Stimulated activated CD4-positive, alpha-beta T cell treated with anti-CD3 and anti-CD28 coated beads, Interleukin-1b, Interleukin-23, amount 100 ng/mL, for 24 hours (primary cell): ENCODE measurements at regions not wholly inside any gene's neighbourhood (a gene's known extent, or its start where the extent isn't known, plus 50 kb on each side); places are given as distances from the start of the nearest gene placed in this dataset.

ENCODE experiments used
- DNase-seq, 4 experiments: peaks; one replicate each; pipeline ENCODE4 v3.0.0-alpha.2; 2020; ENCODE audit warnings: low read depth in 4 of 4, low spot score in 1 of 4

DNA sequence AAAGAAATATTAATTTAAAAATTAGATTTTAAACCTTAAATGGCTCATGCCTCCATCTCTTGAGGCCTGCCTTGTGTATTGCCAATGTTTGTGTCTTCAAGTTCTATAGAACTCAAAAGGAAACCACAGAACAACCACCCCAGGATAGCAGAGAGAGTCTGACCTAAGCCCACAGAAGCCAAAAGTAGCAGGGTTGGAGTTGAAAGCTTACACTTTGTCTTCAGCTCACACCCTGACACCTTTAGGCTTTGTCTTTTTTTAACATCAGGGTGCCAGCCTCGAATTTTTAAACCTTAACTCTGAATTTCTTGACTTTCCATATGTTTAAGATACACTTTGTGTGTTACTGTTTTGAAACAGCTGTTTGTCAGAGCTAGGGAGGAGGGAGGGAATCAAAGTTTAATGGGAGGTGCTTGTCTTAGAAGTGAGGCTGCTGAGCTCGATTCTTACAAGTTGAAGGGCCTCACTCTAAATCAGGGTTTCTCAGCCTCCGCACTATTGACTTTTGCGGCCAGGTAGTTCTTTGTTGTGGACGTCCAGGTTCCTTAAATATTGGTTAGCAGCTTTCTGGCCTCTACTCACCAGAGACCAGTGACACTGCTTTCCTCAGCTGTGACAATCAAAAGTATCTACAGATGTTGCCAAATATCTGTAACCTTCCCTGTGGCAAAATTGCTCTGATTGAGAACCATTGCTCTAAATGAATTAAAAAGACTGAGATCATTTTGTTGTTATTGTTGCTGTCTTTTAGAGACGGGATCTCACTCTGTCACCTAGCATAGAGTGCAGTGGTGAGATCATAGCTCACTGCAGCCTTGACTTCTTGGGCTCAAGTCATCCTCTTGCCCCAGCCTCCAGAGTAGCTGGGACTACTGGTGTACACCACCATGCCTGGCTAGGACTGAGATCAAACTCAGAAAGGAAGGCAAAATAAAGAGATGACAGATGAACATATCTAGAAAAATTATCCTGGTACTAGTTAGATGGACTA, 139.2 kb upstream of the EOMES start:
- no peak for DNase-seq

DNA sequence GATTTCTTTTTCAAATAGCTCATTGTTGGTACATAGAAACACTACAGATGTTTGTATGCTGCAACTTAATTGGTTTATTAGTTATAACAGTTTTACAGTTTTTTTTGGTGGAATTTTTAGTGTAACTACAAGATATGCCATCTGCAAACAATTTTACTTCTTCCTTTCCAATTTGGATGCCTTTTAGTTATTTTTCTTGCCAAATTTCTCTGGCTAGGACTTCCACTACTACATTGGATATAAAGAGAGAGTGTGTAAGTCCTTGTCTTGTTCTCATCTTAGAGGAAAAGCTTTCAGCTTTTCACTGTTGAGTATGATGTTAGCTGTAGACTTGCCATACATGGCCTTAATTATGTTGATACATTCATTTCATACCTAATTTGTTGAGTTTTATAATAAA, 143.6 kb upstream of the EOMES start:
- DNase-seq, result no peak

DNA sequence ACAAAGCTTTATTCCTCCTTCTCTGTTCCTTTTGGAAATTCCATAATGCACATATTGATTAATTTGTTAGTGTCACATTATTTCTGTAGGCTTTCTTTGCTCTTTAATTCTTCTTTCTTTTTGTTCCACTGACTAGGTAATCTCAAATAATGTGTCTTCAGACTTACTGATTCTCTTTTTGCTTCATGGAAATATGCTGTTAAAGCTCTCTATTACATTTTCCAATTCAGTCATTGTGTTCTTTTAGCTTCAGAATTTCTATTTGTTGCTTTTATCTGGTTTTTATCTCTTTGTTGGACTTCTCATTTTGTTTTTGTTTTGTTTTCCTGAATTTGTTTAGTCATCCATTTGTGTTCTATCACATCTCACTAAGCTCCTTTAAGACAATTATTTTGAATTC, 147.0 kb upstream of the EOMES start:
- no peak for DNase-seq

DNA sequence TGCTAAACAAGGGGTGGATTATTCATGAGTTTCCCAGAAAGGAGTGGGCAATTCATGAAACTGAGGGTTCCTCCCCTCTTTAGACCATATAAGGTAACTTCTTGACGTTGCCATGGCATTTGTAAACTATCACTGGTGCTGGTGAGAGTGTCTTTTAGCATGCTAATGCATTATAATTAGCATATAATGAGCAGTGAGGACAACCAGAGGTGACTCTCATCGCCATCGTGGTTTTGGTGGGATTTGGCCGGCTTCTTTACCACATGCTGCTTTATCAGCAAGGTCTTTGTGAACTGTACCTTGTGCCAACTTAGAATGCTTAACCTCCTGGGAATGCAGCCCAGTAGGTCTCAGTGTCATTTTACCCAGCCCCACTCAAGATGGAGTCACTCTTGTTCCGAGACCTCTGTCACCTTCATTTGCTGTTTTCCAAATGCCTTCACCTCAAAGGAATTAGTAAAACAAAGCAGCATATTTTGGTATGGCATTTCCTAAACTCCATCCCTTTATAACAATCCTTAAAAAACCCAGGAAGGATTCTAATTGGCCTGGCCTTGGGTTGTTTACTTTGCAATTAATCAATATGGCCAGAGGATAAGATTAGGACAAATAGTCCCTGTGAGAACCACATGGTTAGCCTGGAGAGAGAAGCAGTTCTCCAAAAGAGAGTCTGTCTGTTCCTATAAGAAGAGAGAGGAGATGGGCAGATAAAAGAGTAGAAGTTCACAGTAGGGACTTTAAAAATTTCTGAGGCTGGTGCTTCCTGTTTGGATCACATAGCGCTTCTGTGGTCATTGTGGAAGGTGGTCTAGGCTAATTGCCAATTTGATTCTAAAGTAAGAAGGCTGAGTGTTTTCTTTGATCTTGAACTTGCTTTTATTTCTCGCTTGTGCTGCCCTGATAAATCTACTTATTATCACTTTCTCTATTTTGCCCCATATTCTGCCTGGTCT, 155.2 kb upstream of the EOMES start:
- DNase-seq, result no peak

DNA sequence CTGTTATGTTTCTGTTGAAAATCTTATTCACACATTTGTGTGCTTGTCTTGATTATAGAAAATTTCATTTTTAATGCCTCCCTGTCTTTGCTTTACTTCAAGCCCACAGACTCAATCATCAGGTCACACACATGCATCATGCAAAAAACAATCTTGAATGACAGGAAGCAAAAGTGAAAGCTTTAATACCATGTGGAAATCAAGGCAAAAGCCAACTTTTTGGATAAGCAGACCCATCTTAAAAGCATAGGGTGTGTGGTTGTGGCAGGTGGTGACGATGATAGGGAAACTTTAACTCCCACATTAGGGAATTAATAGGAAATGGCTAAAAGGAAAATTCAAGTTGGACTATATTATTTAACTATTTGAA, 155.9 kb upstream of the EOMES start:
- DNase-seq, result no peak

DNA sequence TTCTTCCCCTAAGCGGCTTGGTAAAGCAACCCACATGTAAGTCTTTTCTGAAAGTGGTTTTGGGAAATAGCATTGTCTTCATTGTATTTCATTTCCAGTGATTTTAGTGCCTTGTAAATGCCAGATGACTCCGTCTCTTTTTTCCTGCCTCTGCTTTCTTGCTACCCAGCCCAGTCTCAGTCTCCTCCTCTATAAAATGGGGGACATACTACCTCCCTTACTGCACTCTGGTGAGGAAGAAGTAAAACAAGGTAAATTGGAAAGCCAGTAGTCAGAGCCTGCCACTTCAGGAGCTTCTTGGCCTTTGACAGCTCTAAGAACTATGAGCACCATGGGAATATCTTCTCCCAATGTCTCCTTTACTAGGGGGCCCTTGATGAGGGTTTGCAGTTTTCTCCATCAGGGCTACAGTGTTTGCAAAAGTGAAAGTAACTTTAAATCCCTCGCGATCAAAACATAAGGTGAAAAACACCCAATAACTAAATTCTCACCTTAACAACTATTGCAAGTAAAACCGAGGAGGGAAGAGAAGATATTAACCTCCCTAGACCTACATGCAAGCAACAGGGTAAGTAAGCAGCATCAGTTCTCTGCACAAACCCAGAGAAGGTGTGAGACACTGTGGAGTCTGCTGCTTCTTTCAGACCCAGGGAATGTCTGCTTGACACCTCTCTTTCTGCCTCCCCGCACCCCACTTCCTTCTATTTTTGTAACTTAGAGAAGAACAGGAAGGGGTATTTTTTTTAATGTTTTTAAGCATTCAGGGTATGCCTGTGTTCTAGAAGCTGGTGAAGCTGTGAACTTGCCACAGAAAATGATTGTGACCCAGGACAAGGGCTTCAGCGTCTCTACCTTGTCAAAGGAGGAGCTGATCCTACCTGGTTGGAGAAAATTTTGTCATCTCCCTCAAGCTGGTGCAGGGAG, 159.1 kb upstream of the EOMES start:
- DNase-seq, result no peak

DNA sequence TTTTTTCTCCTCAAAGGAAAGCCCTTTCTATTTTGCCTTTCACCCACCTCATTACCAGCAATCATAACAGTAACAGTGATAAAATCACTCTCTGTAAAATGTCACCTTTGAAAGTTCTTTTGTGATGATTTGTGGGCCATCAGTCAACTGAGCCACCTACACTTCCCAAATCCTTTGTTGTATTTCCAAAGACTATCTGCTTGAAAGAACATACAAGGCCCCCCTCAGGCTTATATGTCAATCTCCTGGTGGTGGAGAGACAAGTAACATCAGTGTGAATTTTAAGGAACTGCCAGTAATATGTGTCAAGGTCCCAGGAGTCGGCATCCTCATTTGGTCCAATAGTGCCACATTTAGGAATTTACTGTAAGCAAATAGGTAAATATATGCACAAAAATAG, 161.1 kb upstream of the EOMES start:
- DNase-seq, result no peak

DNA sequence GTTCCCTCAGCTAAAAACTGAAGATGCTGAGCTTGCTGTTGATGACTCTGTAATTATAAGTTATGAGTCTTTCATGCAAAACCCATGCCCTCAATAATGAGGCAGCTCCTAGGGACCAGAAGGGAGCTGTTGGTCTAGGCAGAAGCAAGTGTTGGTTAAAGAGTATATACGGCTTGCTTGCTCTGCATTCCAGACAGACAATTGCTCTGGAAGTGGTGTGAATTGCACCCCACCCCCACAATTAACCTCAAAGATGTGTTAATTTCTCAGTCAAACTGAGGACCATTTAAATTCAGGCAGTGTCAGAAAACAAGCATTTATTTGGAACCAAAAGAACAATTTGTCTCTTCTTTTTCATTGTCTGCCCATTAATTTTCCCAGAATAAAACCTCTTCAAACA, 163.5 kb upstream of the EOMES start:
- no peak for DNase-seq

DNA sequence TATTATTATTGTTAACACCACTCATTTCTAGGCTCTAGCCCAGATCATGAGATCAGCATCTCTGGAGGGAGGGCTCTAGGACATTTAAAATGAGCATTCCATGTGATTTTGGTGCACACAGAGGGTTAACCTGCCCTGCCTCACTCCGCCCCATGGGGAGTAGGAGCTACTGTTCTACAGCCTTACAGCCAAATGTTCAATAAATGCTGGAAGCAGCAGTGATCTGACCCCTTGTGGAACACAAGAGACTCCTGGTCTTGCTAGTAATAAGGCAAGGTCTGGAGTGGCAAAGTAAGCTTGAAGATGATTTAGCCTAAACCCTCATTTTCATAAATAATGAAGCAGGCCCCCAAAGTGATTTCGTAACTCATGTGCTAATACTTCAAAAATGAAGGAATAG, 166.4 kb upstream of the EOMES start:
- DNase-seq, result no peak

DNA sequence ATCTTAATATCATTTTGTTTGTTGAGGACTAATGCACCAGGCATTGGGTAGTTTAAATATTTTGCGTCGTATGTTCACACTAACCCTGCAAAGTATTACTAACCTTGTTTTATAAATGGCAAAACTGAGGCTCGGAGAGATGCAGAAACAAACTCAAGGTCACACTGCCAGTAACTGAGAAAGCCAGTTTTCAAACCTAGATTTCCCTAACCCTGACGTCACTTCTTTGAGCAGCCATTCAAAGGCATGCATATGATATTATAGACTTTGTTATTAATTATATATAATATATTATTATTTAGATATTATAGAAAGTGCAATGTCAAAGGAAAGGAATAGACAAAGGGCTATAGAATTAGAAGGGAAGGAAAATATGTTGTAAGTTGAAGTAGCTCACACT, 167.6 kb upstream of the EOMES start:
- no peak for DNase-seq

DNA sequence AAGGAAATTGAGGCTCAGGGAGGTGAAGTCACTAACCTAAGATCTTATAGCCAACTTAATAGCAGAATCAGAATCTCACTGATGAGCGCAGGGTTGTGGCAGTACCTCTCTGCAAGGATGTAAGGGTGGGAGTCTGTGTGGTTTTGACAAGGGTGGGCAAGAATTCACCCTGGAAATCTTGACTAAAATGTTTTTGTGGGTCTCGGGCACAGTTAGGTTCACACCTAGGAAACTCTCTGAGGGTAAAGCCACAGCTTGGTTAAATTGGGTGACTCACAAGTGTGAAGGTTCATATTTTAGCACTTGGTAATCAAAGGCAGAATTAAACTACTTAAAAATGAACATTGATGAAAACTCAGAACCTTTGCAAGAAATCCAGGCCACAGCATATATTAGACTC, 178.2 kb upstream of the EOMES start:
- peak in 1 of 4 experiments; percentile 4 for DNase-seq

DNA sequence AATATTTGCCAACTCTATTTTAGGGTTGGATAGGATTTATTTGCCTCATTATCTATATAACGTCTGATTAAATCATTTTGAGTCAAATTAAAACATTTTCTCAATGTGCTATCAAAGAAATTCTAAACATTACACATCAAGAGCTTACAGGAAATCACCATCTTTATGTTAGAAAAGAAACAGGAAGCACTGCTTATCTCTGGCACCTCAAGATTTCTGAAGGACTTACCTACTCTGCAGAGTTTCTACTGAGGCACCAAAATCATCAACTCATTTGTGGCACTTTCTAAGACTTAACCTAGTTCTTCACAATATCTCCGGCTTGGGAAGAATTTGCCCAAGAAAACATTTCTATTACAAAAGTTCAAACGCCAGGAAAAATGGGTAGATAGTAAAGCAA, 181.3 kb upstream of the EOMES start:
- DNase-seq, result no peak

DNA sequence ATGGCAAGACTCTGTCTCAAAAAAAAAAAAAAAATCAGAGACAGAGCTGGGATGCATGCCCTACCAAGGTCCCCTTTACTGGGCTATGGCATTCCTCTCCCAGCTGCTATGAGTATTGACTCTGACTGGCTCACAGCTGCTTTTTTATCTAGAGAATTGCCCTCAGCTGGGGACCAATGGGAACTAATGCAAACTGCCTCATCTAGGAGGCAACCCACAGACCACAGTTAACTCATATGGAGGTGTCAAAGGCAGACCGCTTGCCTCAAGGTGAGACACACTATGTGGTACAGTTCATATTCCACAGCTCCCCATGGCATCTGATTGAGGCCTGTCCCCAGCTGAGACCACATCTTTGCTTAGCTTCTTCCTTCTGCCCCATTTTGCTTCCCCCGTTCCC, 183.5 kb upstream of the EOMES start:
- DNase-seq, result no peak

DNA sequence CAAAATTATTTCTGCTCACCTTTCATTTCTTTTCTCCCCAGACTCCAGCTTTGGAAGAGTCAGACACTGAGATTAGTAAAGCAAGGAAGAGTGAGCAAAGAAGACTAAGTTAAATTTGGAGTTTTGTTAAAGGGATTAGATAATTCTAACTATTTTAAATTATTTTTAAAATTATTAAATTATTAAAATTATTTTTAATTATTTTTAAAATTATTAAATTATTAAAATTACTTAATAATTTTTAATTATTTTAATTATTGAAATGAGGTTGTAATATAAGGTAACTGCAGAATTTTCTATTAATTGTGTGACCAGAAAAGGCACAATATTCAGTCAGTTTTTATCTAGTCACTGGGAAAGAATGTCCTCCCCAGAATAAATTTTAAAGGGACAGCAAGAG, 185.0 kb upstream of the EOMES start:
- DNase-seq, result no peak

DNA sequence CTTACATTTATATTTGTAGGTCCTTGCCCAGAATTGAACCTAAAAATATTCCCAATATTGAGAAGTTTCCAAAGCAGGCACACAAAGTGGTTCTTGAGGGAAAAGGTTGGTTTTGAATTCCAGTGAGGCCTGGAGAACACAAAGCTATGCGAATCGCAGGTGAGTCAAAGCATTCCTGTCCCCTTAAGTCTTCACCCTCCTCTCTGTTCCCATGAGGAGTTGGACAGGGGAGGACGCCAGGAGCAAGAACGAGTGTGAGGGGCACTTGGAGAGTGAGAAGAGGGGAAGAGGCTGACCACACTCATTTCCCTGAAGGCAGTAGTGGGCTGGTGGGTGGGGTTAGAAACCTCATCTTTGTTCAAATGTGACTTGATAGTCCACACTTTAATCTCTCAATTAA, 185.8 kb upstream of the EOMES start:
- no peak for DNase-seq

DNA sequence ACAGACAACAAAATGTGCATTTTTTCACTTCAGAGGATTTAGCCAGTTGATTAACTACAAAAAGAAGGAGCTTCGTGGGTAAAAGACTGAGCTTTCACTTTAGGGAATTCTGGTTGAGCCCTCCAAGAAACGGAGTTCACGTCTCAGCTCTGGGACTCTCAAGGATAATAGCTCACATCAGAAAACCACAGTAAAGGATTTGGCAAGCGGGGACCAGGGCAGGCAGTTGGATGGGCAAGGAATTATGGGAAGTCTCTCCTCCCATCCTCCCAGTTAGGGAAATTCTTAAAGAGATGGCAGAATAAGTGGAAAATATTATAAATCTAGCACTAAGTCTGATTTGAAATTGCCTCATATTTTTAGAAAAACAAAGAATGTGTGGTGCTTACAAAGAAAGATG, 188.3 kb upstream of the EOMES start:
- no peak for DNase-seq

DNA sequence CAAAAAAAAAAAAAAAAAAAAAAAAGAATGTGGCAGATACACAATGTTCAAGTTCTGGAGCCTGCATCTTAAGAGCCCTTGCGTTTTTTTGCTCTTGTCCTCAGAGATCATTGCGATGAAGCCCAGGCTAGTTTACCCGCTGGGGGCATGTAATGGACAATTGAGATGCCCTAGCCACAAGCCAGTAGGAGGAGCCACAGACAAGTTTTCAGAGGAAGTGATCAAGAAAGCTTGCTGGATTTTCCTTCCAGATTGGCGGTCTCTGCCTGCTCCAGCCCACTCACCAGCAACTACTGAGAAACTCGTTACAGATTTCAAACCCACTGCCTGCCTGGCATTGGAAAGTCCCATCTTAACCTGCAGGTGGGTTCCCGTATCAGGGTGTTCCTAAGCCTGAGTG, 192.1 kb upstream of the EOMES start:
- no peak for DNase-seq

DNA sequence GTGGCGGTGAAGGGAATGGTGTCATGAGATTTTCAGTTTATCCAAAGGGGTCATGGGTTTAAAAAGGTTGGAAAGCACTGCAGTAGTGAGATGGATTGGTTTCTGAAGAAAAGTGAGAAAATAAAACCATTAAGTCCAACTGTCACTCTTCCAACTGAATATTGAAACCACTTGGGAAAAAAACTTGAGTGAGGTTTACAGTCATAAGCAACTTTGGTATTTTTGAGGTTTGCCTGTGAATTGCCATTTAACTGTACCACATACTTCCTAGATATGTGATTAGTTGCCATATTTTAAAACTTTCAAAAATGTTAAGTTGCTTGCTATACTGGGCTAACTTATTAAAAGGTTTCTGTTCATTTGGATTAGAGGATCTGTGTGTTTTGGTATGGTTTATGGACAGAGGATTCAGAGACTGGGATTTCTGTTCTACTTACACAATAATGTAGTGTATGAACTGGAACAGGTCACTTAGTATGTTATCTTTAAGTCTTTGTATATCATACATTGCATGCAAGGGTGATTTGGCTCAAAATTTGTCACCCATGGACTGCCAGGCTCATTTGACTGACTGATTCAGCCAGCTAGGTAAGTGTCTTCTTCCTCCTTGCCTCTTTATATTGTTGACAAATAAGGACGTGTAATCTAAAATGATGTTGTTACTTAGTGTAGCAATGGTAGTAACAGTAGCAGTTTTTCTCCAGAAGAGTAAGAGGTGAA, 201.4 kb upstream of the EOMES start:
- DNase-seq, result no peak

DNA sequence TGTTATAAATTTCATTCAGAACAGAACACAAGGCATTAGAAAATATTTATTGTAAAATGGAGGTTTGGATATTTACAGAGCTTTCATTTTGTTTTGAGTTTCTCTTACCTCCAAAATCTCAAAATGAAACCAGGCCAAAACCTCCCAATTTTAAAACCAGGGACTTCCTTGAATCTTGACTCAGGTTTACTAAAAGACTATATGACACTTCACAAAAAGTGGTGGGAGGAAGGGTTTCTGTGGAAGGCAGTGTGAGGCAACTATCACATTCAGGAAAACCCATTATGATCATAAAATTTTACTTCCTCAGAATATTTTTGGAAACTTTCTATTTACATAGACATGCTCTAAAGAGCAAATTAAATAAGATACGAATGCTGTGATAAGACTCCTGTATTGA, 205.8 kb upstream of the EOMES start:
- no peak for DNase-seq

DNA sequence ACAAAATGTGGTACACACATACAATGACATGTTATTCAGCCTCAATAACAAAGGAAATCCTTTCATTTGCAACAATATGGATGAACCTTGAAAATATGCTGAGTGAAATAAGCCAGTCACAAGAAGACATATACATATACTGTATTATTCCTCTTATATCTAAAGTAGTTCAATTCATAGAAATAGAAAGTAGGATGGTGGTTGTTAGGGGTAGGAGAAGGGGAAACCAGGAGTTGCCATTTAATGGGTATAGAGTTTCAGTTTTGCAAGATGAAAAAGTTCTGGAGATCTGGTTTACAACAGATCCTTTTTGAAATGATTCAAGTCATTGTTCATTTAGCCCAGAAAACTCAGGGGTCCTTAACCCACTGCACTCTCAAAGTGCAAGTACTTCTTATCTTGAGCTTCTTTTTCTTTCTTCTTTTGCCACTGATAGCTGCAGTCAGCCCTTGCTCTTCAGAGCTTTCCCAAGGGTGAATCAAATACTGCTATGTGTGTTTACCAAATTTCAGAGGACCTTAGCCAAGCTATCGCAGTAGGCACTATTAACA, 208.0 kb upstream of the EOMES start:
- no peak for DNase-seq
